ENCODE measurements at regions not wholly inside any gene's neighbourhood (a gene's known extent, or its start where the extent isn't known, plus 50 kb on each side); places are given as distances from the start of the nearest gene placed in this dataset.

- TF ChIP-seq CTCF (IDR thresholded peaks at IDR 0.05) (no peak), ZMAT4 (CRISPR knock-in tag; IDR thresholded peaks at IDR 0.05) (no peak), ZNF416 (CRISPR knock-in tag; IDR thresholded peaks at IDR 0.05) (no peak), ATF1 (CRISPR knock-in tag; IDR thresholded peaks at IDR 0.05) (no peak), TCF7 (CRISPR knock-in tag; IDR thresholded peaks at IDR 0.05; ENCODE audit: low read depth) (no peak)
Measured at GRCh38 chr14:84085493-84085892, 1444.5 kb upstream of the FLRT2 start.

All from WTC11 (cell line).